Neuronal stem cell (in vitro differentiated cells): ENCODE measurements at regions not wholly inside any gene's neighbourhood (a gene's known extent, or its start where the extent isn't known, plus 50 kb on each side); places are given as distances from the start of the nearest gene placed in this dataset.

Experiments used
- DNase-seq: peaks from one replicate; pipeline ENCODE4 v3.0.0-alpha.2; 2013; ENCODE audit warnings: low spot score
- H2AFZ ChIP-seq: one replicate; pipeline ENCODE4 v1.6.1; 2013; ENCODE audit warnings: mild to moderate bottlenecking, low read length, inconsistent platforms
- H2AK5ac ChIP-seq: 2 replicates; pipeline ENCODE4 v1.6.1; 2013; ENCODE audit warnings: low read depth, mild to moderate bottlenecking, inconsistent platforms, low read length, moderate library complexity, mixed read lengths
- H2BK120ac ChIP-seq: 2 replicates; pipeline ENCODE4 v1.6.1; 2013; ENCODE audit warnings: low read depth, mild to moderate bottlenecking, inconsistent platforms, low read length, moderate library complexity, mixed read lengths
- H2BK12ac ChIP-seq: one replicate; pipeline ENCODE4 v1.6.1; 2013; ENCODE audit warnings: low read length, inconsistent platforms
- H2BK15ac ChIP-seq: 2 replicates; pipeline ENCODE4 v1.6.1; 2013; ENCODE audit warnings: mild to moderate bottlenecking, low read length, inconsistent platforms, mixed read lengths
- H2BK5ac ChIP-seq: one replicate; pipeline ENCODE4 v1.6.1; 2013; ENCODE audit warnings: inconsistent platforms, mild to moderate bottlenecking, low read length, moderate library complexity
- H3K14ac ChIP-seq: one replicate; pipeline ENCODE4 v1.6.1; 2013; ENCODE audit warnings: low read length, inconsistent platforms
- H3K18ac ChIP-seq: 2 replicates; pipeline ENCODE4 v1.6.1; 2013; ENCODE audit warnings: low read length, inconsistent platforms
- H3K23ac ChIP-seq: 2 replicates; pipeline ENCODE4 v1.6.1; 2013; ENCODE audit warnings: low read depth, mild to moderate bottlenecking, mixed read lengths, low read length, inconsistent platforms; ENCODE audit not compliant: poor library complexity
- H3K27ac ChIP-seq: replicated peaks from 3 replicates; pipeline ENCODE4 v1.5.1; 2013; ENCODE audit warnings: low read length, inconsistent platforms
- H3K27me3 ChIP-seq, 3 experiments: 2 replicates each; pipeline ENCODE4 v1.6.1; 2013; ENCODE audit warnings: low read length in 3 of 3, mild to moderate bottlenecking in 2 of 3, inconsistent platforms in 1 of 3, low read depth in 1 of 3, mixed read lengths in 1 of 3, moderate library complexity in 1 of 3; ENCODE audit not compliant: control insufficient read depth in 3 of 3, insufficient read depth in 3 of 3
- H3K36me3 ChIP-seq, 2 donors: replicated peaks in 1 of 2; 2 replicates each; pipeline ENCODE4 v1.6.1; 2013; ENCODE audit warnings: low read length in 2 of 2; ENCODE audit not compliant: control insufficient read depth in 2 of 2, insufficient read depth in 2 of 2
- H3K4ac ChIP-seq: 2 replicates; pipeline ENCODE4 v1.6.1; 2013; ENCODE audit warnings: inconsistent platforms, mild to moderate bottlenecking, low read length, moderate library complexity
- H3K4me1 ChIP-seq, 2 donors: 1 replicate in 1 of 2; 2 replicates in 1 of 2; pipeline ENCODE4 v1.6.1; 2013; ENCODE audit warnings: low read length in 2 of 2, low read depth in 1 of 2; ENCODE audit not compliant: control insufficient read depth in 2 of 2, insufficient read depth in 1 of 2
- H3K4me2 ChIP-seq: one replicate; pipeline ENCODE4 v1.6.1; 2013; ENCODE audit warnings: mild to moderate bottlenecking, low read length, inconsistent platforms; ENCODE audit not compliant: insufficient read depth, poor library complexity, severe bottlenecking
- H3K4me3 ChIP-seq, 2 donors: 2 replicates each; pipeline ENCODE4 v1.5.1; 2013; ENCODE audit warnings: low read length in 2 of 2, mild to moderate bottlenecking in 2 of 2, inconsistent platforms in 1 of 2, moderate library complexity in 1 of 2
- H3K79me1 ChIP-seq: one replicate; pipeline ENCODE4 v1.6.1; 2013; ENCODE audit warnings: low read depth, mild to moderate bottlenecking, inconsistent platforms, low read length, moderate library complexity
- H3K9ac ChIP-seq: one replicate; pipeline ENCODE4 v1.6.1; 2013; ENCODE audit warnings: mild to moderate bottlenecking, low read depth, low read length, inconsistent platforms; ENCODE audit not compliant: poor library complexity
- H3K9me3 ChIP-seq, 2 donors: replicated peaks in 1 of 2; 2 replicates each; pipeline versions ENCODE3 to v1.6.1; 2013; ENCODE audit warnings: low read length in 2 of 2, mild to moderate bottlenecking in 2 of 2, inconsistent platforms in 1 of 2, low read depth in 1 of 2, mixed read lengths in 1 of 2, moderate library complexity in 1 of 2; ENCODE audit not compliant: control insufficient read depth in 2 of 2, insufficient read depth in 1 of 2
- H4K8ac ChIP-seq: one replicate; pipeline ENCODE4 v1.6.1; 2013; ENCODE audit warnings: low read depth, mild to moderate bottlenecking, inconsistent platforms, low read length, moderate library complexity
- H4K91ac ChIP-seq: one replicate; pipeline ENCODE4 v1.6.1; 2013; ENCODE audit warnings: low read length, low read depth, mild to moderate bottlenecking, inconsistent platforms; ENCODE audit not compliant: poor library complexity
- WGBS, 2 donors: extraction: QIAGEN DNeasy Blood & Tissue Kit; methylation state at CpG; one replicate each; pipeline ENCODE4 v1.1.7; 2013; ENCODE audit warnings: missing lambda C conversion rate in 2 of 2, mixed read lengths in 1 of 2; ENCODE audit not compliant: insufficient read length in 2 of 2, insufficient replicate concordance in 1 of 2; ENCODE audit errors: extremely low coverage in 2 of 2; 5-methylcytosine and 5-hydroxymethylcytosine counted together

GRCh38 chr14:54306806-54307205, 90.0 kb upstream of the CDKN3 start:
- no peak overlapping the region for H3K4me3 ChIP-seq
- H3K9ac ChIP-seq, result no peak overlapping the region
- no peaks in the 10 kb centered on the region for H3K79me1 ChIP-seq
- no peaks in the 10 kb centered on the region for H3K4me1 ChIP-seq
- H3K36me3 ChIP-seq, result no peaks in the 10 kb centered on the region
- H2BK12ac ChIP-seq, result no peak overlapping the region
- peaks cover 0 to 48% (median 0%) of the 10 kb centered on the region in 3 experiments for H3K27me3 ChIP-seq
- no peak overlapping the region for H2BK15ac ChIP-seq
- no peak overlapping the region for H3K18ac ChIP-seq
- H3K23ac ChIP-seq, result no peak overlapping the region
- no peak overlapping the region for H3K14ac ChIP-seq
- H3K4me2 ChIP-seq, result no peak overlapping the region
- WGBS, 2 donors, result no CpG with 5 or more reads among the region's 4 CpGs
- H2AK5ac ChIP-seq, result no peak overlapping the region
- no peak for DNase-seq
- H3K9me3 ChIP-seq, result no peaks in the 10 kb centered on the region
- no peak overlapping the region for H3K4ac ChIP-seq
- H4K8ac ChIP-seq, result no peak overlapping the region
- H4K91ac ChIP-seq, result no peak overlapping the region
- no peak overlapping the region for H2BK5ac ChIP-seq
- no peak overlapping the region for H2BK120ac ChIP-seq
- H2AFZ ChIP-seq, result no peak overlapping the region
- no peak overlapping the region for H3K27ac ChIP-seq

GRCh38 chr14:54309615-54310014, 87.2 kb upstream of the CDKN3 start:
- no CpG with 5 or more reads among the region's 5 CpGs for WGBS, 2 donors
- H3K23ac ChIP-seq, result no peak overlapping the region

GRCh38 chr14:54310151-54310850, 86.5 kb upstream of the CDKN3 start:
- no peaks in the 10 kb centered on the region for H3K9me3 ChIP-seq
- H3K27me3 ChIP-seq, result peaks cover 0 to 28% (median 0%) of the 10 kb centered on the region in 3 experiments
- H4K8ac ChIP-seq, result no peak overlapping the region
- no peak overlapping the region for H4K91ac ChIP-seq
- H2BK12ac ChIP-seq, result no peak overlapping the region
- H3K4me2 ChIP-seq, result no peak overlapping the region
- WGBS, 2 donors, result no CpG with 5 or more reads among the region's 10 CpGs
- no peak overlapping the region for H2BK15ac ChIP-seq
- no peak overlapping the region for H3K18ac ChIP-seq
- H2BK5ac ChIP-seq, result no peak overlapping the region
- H3K4me1 ChIP-seq, result peaks cover 0 to 4% of the 10 kb centered on the region in 2 donors
- H3K36me3 ChIP-seq, result no peaks in the 10 kb centered on the region
- H3K14ac ChIP-seq, result no peak overlapping the region
- no peak overlapping the region for H2AFZ ChIP-seq
- no peak overlapping the region for H3K23ac ChIP-seq
- no peak overlapping the region for H3K27ac ChIP-seq
- DNase-seq, result no peak
- H3K79me1 ChIP-seq, result no peaks in the 10 kb centered on the region
- no peak overlapping the region for H3K9ac ChIP-seq
- H2AK5ac ChIP-seq, result no peak overlapping the region
- no peak overlapping the region for H3K4ac ChIP-seq
- no peak overlapping the region for H2BK120ac ChIP-seq
- H3K4me3 ChIP-seq, result no peak overlapping the region

More at GRCh38 chr14:54309615-54310014, 87.2 kb upstream of the CDKN3 start:
- no peak overlapping the region for H2AK5ac ChIP-seq
- H3K4me1 ChIP-seq, result peaks cover 0 to 4% of the 10 kb centered on the region in 2 donors
- H2BK15ac ChIP-seq, result no peak overlapping the region
- H3K27me3 ChIP-seq, result peaks cover 0 to 31% (median 0%) of the 10 kb centered on the region in 3 experiments
- no peak overlapping the region for H2BK12ac ChIP-seq
- DNase-seq, result no peak
- no peak overlapping the region for H2BK120ac ChIP-seq
- no peaks in the 10 kb centered on the region for H3K36me3 ChIP-seq
- no peak overlapping the region for H3K9ac ChIP-seq
- H4K91ac ChIP-seq, result no peak overlapping the region
- H2AFZ ChIP-seq, result no peak overlapping the region
- H3K27ac ChIP-seq, result no peak overlapping the region
- H3K4me3 ChIP-seq, result no peak overlapping the region
- no peaks in the 10 kb centered on the region for H3K9me3 ChIP-seq
- no peak overlapping the region for H3K4me2 ChIP-seq
- H3K79me1 ChIP-seq, result no peaks in the 10 kb centered on the region
- no peak overlapping the region for H2BK5ac ChIP-seq
- H4K8ac ChIP-seq, result no peak overlapping the region
- no peak overlapping the region for H3K4ac ChIP-seq
- H3K14ac ChIP-seq, result no peak overlapping the region
- H3K18ac ChIP-seq, result no peak overlapping the region

GRCh38 chr14:54310851-54311228, 86.0 kb upstream of the CDKN3 start:
- no peaks in the 10 kb centered on the region for H3K79me1 ChIP-seq
- no peak for DNase-seq
- no peaks in the 10 kb centered on the region for H3K36me3 ChIP-seq
- peaks cover 0 to 4% of the 10 kb centered on the region in 2 donors for H3K4me1 ChIP-seq
- H4K8ac ChIP-seq, result no peak overlapping the region
- no peaks in the 10 kb centered on the region for H3K9me3 ChIP-seq
- H3K23ac ChIP-seq, result no peak overlapping the region
- no peak overlapping the region for H3K4me3 ChIP-seq
- peaks cover 0 to 24% (median 0%) of the 10 kb centered on the region in 3 experiments for H3K27me3 ChIP-seq
- H3K14ac ChIP-seq, result no peak overlapping the region
- no peak overlapping the region for H2BK15ac ChIP-seq
- no peak overlapping the region for H3K9ac ChIP-seq
- H3K18ac ChIP-seq, result no peak overlapping the region
- no peak overlapping the region for H2AK5ac ChIP-seq
- no CpG with 5 or more reads among the region's 2 CpGs for WGBS, 2 donors
- no peak overlapping the region for H3K27ac ChIP-seq
- no peak overlapping the region for H4K91ac ChIP-seq
- H2BK12ac ChIP-seq, result no peak overlapping the region
- H2AFZ ChIP-seq, result no peak overlapping the region
- no peak overlapping the region for H3K4me2 ChIP-seq
- no peak overlapping the region for H3K4ac ChIP-seq
- H2BK5ac ChIP-seq, result no peak overlapping the region
- H2BK120ac ChIP-seq, result no peak overlapping the region
